ENCODE measurements at regions not wholly inside any gene's neighbourhood (a gene's known extent, or its start where the extent isn't known, plus 50 kb on each side); places are given as distances from the start of the nearest gene placed in this dataset.

DNA sequence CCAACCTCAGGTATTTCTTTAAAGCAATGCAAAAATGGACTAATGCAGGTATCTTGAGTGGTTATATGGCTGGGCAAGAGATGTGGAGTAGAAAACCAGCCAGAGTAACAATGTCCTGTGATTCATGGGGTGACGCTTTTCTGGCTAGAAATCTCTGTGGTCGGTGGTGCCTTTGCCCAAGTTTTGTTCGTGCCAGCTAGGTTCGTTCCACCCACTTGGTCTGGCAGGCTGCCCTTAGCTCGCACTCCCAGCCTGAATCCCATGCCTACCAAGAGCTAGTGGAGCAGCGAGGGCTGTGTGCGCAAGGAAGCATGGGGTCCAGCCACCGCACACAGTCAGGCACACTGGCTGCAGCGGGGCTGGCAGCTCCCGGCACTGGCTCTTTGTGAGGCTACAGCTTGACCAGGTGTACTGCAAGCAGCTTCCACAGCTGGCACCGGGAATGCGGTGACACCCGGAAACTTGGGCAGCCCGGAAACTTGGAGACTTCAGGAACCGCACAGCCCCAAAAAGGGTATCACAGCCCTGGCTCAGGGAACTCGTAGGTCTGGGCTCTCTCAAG, 349.6 kb upstream of the PCDH20 start:
- no peaks in the 10 kb centered on the region for H3K9me3 Mint-ChIP-seq (ENCODE audit: low read depth)
- H3K27ac Mint-ChIP-seq (ENCODE audit: unreplicated experiment): no peak overlapping the region
- H3K27me3 Mint-ChIP-seq (ENCODE audit: low read depth): no peaks in the 10 kb centered on the region
- H3K36me3 Mint-ChIP-seq (ENCODE audit: low read depth): no peaks in the 10 kb centered on the region
- no peaks in the 10 kb centered on the region for H3K4me1 Mint-ChIP-seq (ENCODE audit: low read depth)
- DNase-seq (ENCODE audit: low spot score): no peak
- TF ChIP-seq, protein P1, sequence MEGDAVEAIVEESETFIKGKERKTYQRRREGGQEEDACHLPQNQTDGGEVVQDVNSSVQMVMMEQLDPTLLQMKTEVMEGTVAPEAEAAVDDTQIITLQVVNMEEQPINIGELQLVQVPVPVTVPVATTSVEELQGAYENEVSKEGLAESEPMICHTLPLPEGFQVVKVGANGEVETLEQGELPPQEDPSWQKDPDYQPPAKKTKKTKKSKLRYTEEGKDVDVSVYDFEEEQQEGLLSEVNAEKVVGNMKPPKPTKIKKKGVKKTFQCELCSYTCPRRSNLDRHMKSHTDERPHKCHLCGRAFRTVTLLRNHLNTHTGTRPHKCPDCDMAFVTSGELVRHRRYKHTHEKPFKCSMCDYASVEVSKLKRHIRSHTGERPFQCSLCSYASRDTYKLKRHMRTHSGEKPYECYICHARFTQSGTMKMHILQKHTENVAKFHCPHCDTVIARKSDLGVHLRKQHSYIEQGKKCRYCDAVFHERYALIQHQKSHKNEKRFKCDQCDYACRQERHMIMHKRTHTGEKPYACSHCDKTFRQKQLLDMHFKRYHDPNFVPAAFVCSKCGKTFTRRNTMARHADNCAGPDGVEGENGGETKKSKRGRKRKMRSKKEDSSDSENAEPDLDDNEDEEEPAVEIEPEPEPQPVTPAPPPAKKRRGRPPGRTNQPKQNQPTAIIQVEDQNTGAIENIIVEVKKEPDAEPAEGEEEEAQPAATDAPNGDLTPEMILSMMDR (IDR thresholded peaks at IDR 0.05): no peak
- H3K4me3 Mint-ChIP-seq (ENCODE audit: unreplicated experiment): no peak overlapping the region

DNA sequence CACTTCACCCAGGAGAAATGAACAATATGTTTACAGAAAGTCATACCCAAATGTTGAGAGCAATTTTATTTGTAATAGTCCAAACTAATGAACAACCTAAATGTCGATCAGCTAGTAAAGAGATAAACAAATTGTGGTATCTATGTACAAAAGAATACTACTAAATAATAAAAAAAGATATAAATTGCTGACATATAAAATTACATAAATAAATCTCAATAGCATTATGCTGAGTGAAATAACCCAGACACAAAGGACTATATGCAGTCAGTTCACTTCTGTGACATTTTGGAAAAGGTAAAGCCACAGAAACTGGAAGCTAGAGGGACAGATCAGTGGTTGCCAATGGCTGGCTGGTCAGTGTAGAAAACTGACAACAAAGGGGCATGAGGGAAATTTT, 346.0 kb upstream of the PCDH20 start:
- DNase-seq (ENCODE audit: low spot score): no peak

DNA sequence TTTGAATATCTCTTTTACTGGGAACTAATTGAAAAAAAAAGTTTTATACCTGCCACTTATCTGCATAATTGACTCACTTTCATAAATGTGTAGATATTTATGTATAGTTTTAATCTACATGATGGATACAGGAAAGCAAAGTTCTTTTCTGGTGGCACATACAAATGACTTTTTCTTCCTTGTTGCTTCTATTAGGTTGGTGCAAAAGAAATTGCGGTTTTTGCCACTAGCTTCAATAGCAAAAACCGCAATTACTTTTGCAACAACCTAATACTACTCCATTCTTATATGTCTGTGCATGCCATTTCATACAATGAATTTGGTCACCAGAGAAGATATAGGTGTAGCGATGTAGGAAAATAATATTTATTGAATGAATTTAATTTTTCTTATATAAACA, 344.5 kb upstream of the PCDH20 start:
- H3K36me3 Mint-ChIP-seq (ENCODE audit: low read depth): peaks cover 5% of the 10 kb centered on the region
- TF ChIP-seq, protein P1 (IDR thresholded peaks at IDR 0.05): no peak
- H3K9me3 Mint-ChIP-seq (ENCODE audit: low read depth): peaks cover 24% of the 10 kb centered on the region
- H3K27me3 Mint-ChIP-seq (ENCODE audit: low read depth): no peaks in the 10 kb centered on the region
- no peaks in the 10 kb centered on the region for H3K4me1 Mint-ChIP-seq (ENCODE audit: low read depth)
- no peak overlapping the region for H3K27ac Mint-ChIP-seq (ENCODE audit: unreplicated experiment)
- DNase-seq (ENCODE audit: low spot score): no peak
- H3K4me3 Mint-ChIP-seq (ENCODE audit: unreplicated experiment): no peak overlapping the region

More for the DNA sequence above, 346.0 kb upstream of the PCDH20 start:
- Mint-ChIP-seq H3K36me3 (ENCODE audit: low read depth) (peaks cover under 1% of the 10 kb centered on the region), H3K4me1 (ENCODE audit: low read depth) (no peaks in the 10 kb centered on the region), H3K27me3 (ENCODE audit: low read depth) (no peaks in the 10 kb centered on the region), H3K27ac (ENCODE audit: unreplicated experiment) (no peak overlapping the region), H3K9me3 (ENCODE audit: low read depth) (peaks cover 10% of the 10 kb centered on the region), H3K4me3 (ENCODE audit: unreplicated experiment) (no peak overlapping the region)
- TF ChIP-seq, protein P1 (IDR thresholded peaks at IDR 0.05): no peak

DNA sequence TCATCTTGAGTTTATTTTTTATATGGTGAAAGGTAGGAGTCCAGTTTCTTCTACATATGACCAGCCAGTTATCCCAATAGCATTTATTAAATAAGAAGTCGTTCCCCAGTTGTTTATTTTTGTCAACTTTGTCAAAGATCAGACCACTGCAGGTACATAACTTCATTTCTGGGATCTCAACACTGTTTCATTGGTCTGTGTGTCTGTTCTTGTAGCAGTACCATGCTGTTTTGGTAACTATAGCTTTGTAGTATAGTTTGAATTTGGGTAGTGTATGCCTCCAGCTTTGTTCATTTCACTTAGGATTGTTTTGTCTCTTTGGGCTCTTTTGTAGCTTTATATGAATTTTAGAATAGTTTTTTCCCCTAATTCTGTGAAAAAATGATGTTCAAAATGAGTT, 340.4 kb upstream of the PCDH20 start:
- peaks cover 24% of the 10 kb centered on the region for H3K9me3 Mint-ChIP-seq (ENCODE audit: low read depth)

DNA sequence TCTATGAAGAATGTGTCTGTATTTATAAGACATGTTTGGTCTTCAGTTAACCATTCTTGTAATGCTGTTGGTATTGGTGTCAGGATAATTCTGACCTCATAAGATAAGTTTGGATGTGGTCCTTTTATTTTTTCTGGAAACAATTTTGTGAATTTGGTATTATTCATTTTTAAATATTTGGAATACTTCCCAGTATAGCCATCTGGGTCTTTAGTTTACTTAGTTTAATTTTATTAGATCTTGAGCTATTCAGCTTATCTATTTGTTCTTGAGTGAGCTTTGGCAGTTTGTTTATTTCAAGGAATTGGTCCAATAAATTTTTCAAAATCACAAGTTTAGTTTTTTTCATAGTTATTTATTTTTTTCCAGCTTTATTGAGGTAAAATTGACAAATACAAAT, 335.4 kb upstream of the PCDH20 start:
- H3K27me3 Mint-ChIP-seq (ENCODE audit: low read depth): peaks cover 6% of the 10 kb centered on the region
- H3K4me1 Mint-ChIP-seq (ENCODE audit: low read depth): no peaks in the 10 kb centered on the region
- DNase-seq (ENCODE audit: low spot score): no peak

More for the DNA sequence above, 340.4 kb upstream of the PCDH20 start:
- Mint-ChIP-seq H3K4me3 (ENCODE audit: unreplicated experiment) (no peak overlapping the region), H3K27me3 (ENCODE audit: low read depth) (no peaks in the 10 kb centered on the region), H3K4me1 (ENCODE audit: low read depth) (no peaks in the 10 kb centered on the region), H3K36me3 (ENCODE audit: low read depth) (peaks cover 5% of the 10 kb centered on the region), H3K27ac (ENCODE audit: unreplicated experiment) (no peak overlapping the region)
- no peak for DNase-seq (ENCODE audit: low spot score)
- TF ChIP-seq, protein P1 (IDR thresholded peaks at IDR 0.05): no peak

More for the DNA sequence above, 335.4 kb upstream of the PCDH20 start:
- Mint-ChIP-seq H3K4me3 (ENCODE audit: unreplicated experiment) (no peak overlapping the region), H3K27ac (ENCODE audit: unreplicated experiment) (no peak overlapping the region), H3K36me3 (ENCODE audit: low read depth) (peaks cover 3% of the 10 kb centered on the region), H3K9me3 (ENCODE audit: low read depth) (peaks cover 8% of the 10 kb centered on the region)
- TF ChIP-seq, protein P1 (IDR thresholded peaks at IDR 0.05): no peak
